ENCODE measurements at regions not wholly inside any gene's neighbourhood (a gene's known extent, or its start where the extent isn't known, plus 50 kb on each side); places are given as distances from the start of the nearest gene placed in this dataset.

GRCh38 chr5:31106278-31106677 lies 87.2 kb upstream of the CDH6 start:
- H3K14ac ChIP-seq (ENCODE audit: insufficient read length) = no peak overlapping the region
- FAIRE-seq (no peak), DNase-seq (ENCODE audit: low read depth in 1 of 2, low spot score in 2 of 2) (no peak)
- H2BK20ac ChIP-seq (ENCODE audit: low read length) = no peak overlapping the region
- H3K4me2 ChIP-seq (ENCODE audit: insufficient read depth in 1 of 2, low read depth in 2 of 2, low read length in 2 of 2) = no peak overlapping the region
- H2AK5ac ChIP-seq (ENCODE audit: low read depth, low read length) = no peak overlapping the region
- no peak overlapping the region for H4K5ac ChIP-seq (ENCODE audit: insufficient read length, low read depth, low read length)
- ChIA-PET POLR2A (ENCODE audit: partially characterized antibody) (no interaction called here), CTCF (ENCODE audit: partially characterized antibody) (no interaction called here)
- no peak overlapping the region for H3K18ac ChIP-seq (ENCODE audit: extremely low read depth, low read length)
- H3K4ac ChIP-seq (replicated peaks; ENCODE audit: insufficient read length, low read depth, low read length) = no peak overlapping the region
- H3K79me1 ChIP-seq (ENCODE audit: low read depth, low read length) = no peaks in the 10 kb centered on the region
- no peak overlapping the region for H2BK12ac ChIP-seq (ENCODE audit: low read depth, low read length)
- H2BK15ac ChIP-seq (ENCODE audit: low read length) = no peak overlapping the region
- no peaks in the 10 kb centered on the region for H3K9me3 ChIP-seq (ENCODE audit: insufficient read depth in 2 of 2, low read depth in 1 of 2, low read length in 1 of 2)
- no peaks in the 10 kb centered on the region for H3K27me3 ChIP-seq (replicated peaks in 1 of 4; ENCODE audit: control insufficient read depth in 3 of 4, extremely low read depth in 1 of 4, insufficient read depth in 3 of 4, low read length in 3 of 4)
- H4K91ac ChIP-seq (replicated peaks; ENCODE audit: insufficient read length, low read length) = no peak overlapping the region
- H3K4me1 ChIP-seq (replicated peaks in 1 of 4; ENCODE audit: control insufficient read depth in 3 of 4, insufficient read depth in 4 of 4, low read length in 3 of 4) = peaks cover 2 to 14% (median 4%) of the 10 kb centered on the region in 4 experiments; a peak in 3 of 7 replicates
- H3K4me3 ChIP-seq (ENCODE audit: extremely low read depth in 1 of 4, insufficient read depth in 2 of 4, low read depth in 3 of 4, low read length in 4 of 4) = no peak overlapping the region
- no peaks in the 10 kb centered on the region for H4K20me1 ChIP-seq (replicated peaks in 1 of 2; ENCODE audit: control insufficient read depth in 1 of 2, insufficient read depth in 2 of 2, low read length in 2 of 2)
- WGBS, 2 experiments (ENCODE audit: extremely low coverage in 1 of 2, insufficient coverage in 1 of 2, insufficient read length in 1 of 2, insufficient replicate concordance in 2 of 2, low coverage in 1 of 2, low lambda C conversion rate in 2 of 2, missing lambda C conversion rate in 1 of 2) = 95% methylated on average over 2 of the region's 2 CpGs; no CpG with 5 or more reads in 1 of the 2 experiments
- no peak overlapping the region for H3K23ac ChIP-seq (ENCODE audit: insufficient read length)
- no peak overlapping the region for H4K8ac ChIP-seq (ENCODE audit: extremely low read depth, insufficient read depth, low read length)
- H2BK120ac ChIP-seq (replicated peaks; ENCODE audit: low read depth, low read length) = no peak overlapping the region
- no peaks in the 10 kb centered on the region for H3K36me3 ChIP-seq (ENCODE audit: control insufficient read depth in 2 of 4, insufficient read depth in 4 of 4, low read length in 3 of 4)
- H3K9ac ChIP-seq (replicated peaks in 1 of 4; ENCODE audit: extremely low read depth in 1 of 4, low read depth in 3 of 4, low read length in 3 of 4) = no peak overlapping the region
- H3K56ac ChIP-seq (replicated peaks; ENCODE audit: insufficient read length, low read depth, low read length) = no peak overlapping the region
- H2BK5ac ChIP-seq (ENCODE audit: low read depth, low read length) = no peak overlapping the region
- no peak overlapping the region for H2AFZ ChIP-seq (ENCODE audit: low read length)
- H3K27ac ChIP-seq (ENCODE audit: low read depth, low read length) = no peak overlapping the region
- no peaks in the 10 kb centered on the region for H3K23me2 ChIP-seq (ENCODE audit: low read depth, low read length)
- no peaks in the 10 kb centered on the region for H3K79me2 ChIP-seq (ENCODE audit: control insufficient read depth in 1 of 2, insufficient read depth in 2 of 2, low read length in 2 of 2)
- TF ChIP-seq CBX5 (IDR thresholded peaks at IDR 0.05; ENCODE audit: low read depth, low read length) (no peak), POLR2AphosphoS5 (IDR thresholded peaks at IDR 0.05; ENCODE audit: low read depth, low read length) (no peak), TEAD4 (IDR thresholded peaks at IDR 0.05; ENCODE audit: low read depth, low read length) (no peak), SRF (IDR thresholded peaks at IDR 0.05; ENCODE audit: low read depth, low read length) (no peak), CTBP2 (IDR thresholded peaks at IDR 0.05; ENCODE audit: borderline replicate concordance, insufficient read depth, insufficient read length, low read length) (no peak), JUN (IDR thresholded peaks at IDR 0.05; ENCODE audit: low read depth, low read length) (no peak), BCL11A (IDR thresholded peaks at IDR 0.05; ENCODE audit: low read depth in 2 of 2, low read length in 2 of 2) (no peak), CTCF (IDR thresholded peaks at IDR 0.05; ENCODE audit: control extremely low read depth in 1 of 3, insufficient read depth in 1 of 3, low read depth in 1 of 3, low read length in 3 of 3) (no peak), SAP30 (IDR thresholded peaks at IDR 0.05; ENCODE audit: insufficient read depth, insufficient replicate concordance, low read length) (no peak), TAF7 (optimal IDR thresholded peaks at IDR 0.05; ENCODE audit: borderline replicate concordance, low read depth, low read length) (no peak), GABPA (IDR thresholded peaks at IDR 0.05; ENCODE audit: borderline replicate concordance, insufficient read depth, low read length) (no peak), RNF2 (IDR thresholded peaks at IDR 0.05; ENCODE audit: borderline replicate concordance, low read depth, low read length, missing control alignments, poor library complexity, severe bottlenecking) (no peak)

Measured in H1 (cell line).